GM21526 (cell line): ENCODE measurements at regions not wholly inside any gene's neighbourhood (a gene's known extent, or its start where the extent isn't known, plus 50 kb on each side); places are given as distances from the start of the nearest gene placed in this dataset.

Experiments
- ATAC-seq: cut with Tn5 transposase; IDR thresholded peaks from one replicate; pipeline ENCODE4 v1.9.1; 2021; ENCODE audit warnings: moderate library complexity; ENCODE audit not compliant: unreplicated experiment, low FRiP score

DNA sequence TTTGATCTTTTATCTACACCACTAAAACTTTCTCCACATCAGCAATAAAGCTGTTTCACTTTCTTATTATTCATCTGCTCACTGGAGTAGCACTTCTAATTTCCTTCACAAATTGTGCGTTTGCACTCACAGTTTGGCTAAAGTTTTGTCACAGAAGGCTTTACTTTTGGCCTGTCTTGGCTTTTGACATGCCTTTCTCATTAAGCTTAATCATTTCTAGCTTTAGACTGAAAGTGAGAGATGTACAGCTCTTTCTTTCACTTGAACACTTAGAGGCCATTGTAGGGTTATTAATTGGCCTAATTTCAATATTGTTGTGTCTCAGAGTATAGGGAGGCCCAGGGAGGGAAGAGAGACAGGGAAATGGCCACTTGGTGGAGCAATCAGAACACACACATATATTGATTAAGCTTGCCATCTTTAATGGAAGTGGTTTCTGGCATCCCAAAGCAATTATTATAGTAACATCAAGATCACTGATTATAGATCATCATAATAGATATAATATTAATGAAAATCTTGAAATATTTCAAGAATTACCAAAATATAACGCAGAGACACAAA is 512.5 kb downstream of the ETV1 start:
- ATAC-seq = no peak

DNA sequence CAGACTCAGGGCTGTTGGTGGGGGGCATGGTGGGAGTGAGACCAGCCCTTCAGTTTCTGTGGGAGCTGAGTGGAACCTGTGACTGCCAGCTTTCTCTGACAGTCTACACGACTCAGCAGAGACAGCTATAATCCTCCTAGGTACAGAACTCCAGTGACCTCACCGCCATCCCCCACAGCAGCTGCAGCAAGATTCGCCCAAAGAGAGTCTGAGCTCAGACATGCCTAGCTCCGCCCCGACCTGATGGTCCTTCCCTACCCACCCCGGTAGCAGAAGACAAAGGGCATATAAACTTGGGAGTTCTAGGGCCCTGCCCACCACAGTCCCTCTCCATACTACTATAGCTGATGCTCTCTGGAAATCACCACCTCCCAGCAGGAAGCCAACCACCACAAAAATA is 500.1 kb downstream of the ETV1 start:
- no peak for ATAC-seq

DNA sequence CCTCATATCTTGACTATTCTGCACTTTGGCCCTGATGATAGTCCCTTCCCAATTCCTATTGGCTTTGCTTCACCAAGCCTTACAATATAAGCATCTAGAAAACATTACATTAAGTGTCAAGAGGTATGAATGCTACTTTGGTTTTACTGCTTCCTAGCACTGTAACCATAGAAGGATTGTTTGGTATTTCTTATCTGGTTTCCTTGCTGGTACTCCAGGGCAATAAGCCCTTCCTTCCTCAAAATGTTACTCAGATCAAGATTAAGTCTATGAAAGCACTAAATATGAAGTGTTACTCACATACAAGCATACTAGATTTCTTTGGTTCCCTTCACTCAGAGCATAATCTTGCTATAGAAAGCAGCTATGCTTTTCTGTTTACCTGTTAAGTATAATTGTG is 492.5 kb downstream of the ETV1 start:
- no peak for ATAC-seq

DNA sequence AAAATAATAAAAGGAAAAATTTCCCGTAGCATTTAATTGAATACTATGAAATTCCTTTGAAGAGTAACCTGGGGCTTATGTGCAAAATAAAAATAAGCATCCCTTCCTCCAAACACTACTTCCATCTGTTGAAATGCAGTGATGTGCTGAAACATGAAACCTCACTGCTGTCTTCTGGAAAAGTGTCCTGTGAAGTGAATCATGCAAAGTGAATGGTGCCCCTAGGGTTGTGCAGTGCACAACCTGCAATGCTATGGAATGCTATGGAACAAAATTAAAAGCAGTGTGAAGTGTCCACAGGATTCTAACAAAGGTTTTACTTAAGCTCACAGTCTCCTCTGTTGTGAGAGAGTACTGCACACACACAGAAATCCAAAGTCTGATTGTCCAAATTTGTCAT is 480.9 kb downstream of the ETV1 start:
- ATAC-seq = no peak

DNA sequence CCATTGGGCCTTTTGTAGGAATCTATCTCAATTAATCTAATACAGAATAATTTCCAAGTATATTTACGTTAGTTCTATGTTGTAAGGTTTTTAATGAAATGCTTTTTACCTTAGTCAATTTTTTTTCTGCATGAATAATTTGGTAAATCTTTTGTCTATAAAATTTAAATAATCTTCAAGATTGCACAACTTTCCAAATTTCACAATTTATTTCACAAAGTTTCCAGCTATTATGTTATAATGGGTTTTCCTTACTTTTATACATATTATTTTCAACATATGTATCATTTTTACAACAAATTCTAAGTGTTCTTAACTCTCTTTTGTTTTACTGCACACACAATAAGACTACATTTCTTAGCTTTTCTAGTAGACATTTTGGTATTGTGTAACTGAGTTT is 470.7 kb downstream of the ETV1 start:
- ATAC-seq = no peak

DNA sequence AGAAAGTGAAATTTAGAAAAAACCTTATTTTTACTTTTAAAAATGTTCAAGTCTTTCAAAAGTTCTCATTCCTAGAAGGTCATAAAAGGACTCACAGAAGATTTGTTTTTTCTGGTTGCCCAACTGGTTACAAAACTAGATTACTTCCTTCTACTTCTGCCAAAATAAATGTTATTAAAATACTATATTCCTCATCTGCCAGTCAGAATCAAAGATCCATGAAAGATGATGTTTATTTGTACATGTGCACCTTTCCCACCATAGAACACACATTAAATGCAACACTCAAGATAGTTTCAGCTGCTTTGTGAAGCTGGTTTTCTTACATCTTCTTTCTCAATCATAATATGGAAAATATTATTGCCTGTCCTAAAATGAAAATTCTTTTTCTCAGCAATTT is 465.4 kb downstream of the ETV1 start:
- ATAC-seq = no peak

DNA sequence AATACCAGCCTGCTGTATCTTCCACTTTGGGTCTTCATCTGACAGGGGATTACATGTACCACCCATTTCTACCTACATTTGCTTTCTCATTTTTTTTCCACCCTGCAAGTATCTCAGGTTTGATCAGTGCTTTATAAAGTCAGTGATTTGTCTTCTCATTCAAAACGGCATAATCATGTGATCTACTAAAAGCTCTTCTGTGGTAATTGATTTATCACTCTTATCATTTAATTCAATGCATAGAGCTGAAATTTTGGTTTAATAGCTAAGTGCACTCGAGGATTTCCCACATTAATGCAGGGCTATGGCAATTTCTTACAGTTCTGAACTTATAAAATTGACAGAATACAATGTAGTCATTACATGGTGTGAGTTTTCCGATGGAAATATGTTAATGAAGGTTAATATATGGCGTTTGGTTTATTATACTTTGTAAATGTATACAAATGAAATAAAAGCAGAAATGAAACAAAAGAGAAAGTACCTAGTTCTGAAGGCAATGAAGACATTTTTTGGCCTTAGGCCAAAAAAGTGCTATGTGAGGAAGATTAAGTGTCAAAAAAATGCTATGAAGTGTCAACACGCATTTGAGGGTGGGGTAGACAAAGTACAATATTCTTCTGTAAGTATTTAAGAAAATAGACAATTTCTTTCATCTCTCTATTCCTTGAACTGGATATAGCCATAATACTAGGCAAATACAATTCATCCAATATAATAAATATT is 457.3 kb downstream of the ETV1 start:
- ATAC-seq = no peak

DNA sequence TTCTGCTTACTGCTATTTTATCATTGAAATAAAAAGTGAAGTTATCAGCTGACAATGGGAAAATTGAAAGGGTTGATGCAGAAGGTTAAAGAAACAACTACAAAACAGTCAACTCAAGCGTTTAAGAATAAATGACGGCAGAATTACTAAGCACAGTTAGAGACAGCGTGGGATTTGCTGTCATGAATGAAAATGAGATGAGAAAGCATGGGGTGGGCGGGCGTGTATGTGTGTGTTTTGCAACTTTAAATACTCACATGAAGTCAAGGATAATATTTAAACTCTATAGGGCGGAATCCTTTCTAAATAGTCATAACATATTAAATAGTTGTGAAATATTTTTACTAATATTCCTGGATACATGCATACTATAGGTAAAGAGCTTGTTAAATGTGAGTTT is 450.8 kb downstream of the ETV1 start:
- ATAC-seq = no peak

DNA sequence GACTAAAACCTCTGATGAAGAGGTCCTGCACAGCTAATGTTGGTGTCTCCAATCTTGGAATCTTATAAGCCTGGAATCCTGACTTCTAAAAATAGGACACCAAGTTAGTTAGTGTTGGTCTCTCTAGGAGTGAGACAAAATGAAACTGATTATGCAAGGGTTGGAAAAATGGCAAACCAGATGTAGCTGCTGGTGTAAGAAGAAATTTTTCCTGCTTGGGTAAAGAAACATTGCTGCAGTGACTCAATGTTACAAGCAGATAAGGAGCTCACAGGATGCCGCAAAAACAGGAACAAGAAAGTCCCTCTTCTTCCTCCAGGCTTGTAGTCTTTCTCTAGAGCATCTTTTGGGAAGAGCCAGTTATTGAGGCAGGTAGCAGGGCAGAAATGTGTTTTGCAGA is 449.0 kb downstream of the ETV1 start:
- ATAC-seq = no peak

DNA sequence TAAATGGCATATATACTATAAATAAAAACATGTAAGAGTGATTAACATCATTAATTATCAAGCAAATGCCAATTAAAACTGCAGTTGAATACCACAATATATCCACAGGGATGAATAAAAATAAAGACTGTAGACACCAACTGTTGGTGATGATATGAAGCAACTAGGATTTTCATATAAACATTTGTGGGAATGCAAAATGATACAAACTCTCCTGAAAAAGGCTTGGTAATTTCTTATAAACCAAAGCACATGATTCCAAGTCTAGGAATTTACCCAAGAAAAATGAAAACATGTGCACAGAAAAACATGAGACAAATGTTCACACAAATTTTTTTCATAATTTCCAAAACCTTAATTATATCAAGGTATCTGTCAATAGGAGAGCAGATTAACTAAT is 448.1 kb downstream of the ETV1 start:
- no peak for ATAC-seq

DNA sequence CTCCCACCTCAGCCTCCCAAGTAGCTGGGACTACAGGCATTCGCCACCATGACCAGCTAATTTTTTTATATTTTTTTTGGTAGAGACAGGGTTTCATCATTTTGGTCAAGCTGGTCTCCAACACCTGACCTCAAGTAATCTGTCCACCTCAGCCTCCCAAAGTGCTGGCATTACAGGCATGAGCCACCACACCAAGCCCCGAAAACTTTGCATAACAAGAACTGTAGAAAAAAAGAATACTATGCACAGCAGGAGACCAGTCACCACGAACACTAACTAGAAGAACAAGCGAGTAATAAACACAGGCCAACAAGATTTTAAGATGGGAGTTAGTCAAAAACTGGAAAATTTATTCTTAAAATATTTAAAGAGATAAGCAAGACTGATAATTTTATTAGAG is 447.0 kb downstream of the ETV1 start:
- no peak for ATAC-seq

DNA sequence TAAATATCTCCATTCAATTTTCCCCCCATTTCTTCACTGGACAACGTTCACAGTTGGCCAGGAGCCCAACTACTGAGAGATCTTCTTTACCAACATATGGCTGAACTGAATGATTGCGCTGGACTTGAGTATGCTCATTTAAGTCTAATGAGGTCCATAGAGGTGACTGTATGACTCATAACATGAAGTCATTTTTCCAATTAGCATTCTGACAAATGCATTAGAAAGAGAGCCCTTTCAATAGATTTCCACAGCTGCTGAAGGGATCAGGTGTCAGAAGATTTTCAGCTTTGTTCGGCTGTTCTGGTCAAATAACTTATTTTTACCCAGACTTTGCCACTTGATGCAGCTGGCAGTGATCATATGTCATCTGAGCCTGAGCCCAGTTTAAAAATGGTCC is 438.0 kb downstream of the ETV1 start:
- ATAC-seq = no peak

DNA sequence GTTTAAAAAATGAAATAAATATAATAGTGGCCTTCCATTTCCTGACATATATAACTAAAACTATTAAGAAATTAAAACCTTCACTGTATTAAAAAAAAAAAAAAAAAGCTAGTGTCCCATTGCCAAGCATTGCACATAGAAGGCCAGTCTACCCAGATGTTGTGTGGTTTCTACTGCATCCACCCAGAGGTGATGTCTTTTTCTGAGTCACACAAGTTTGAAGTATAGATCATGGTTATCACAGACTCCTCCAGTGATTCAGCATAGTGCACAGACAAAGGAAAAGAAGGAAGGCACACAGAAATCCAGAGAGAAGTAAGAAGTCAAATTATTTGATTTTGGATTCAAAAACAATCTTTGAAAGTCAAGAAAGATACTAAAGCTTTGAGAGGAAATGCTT is 429.0 kb downstream of the ETV1 start:
- ATAC-seq = no peak

DNA sequence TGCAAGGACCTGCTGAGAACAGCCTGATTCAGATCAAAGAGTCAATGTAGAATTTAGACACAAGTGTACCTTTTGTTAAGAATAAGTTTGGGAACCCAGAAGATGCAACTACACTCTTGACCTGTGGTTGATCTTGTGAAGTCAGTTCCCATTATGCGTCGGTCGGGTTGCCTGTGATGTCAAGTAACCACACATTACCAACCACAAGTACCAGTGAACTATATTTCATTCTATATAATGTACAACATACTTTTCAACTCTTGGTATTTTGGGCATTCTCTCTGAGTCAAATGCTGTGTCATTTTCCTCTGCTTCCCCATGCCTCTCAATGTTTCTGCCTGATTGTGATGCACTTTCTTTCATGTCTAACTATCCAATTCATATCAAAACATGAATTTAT is 426.2 kb downstream of the ETV1 start:
- no peak for ATAC-seq

DNA sequence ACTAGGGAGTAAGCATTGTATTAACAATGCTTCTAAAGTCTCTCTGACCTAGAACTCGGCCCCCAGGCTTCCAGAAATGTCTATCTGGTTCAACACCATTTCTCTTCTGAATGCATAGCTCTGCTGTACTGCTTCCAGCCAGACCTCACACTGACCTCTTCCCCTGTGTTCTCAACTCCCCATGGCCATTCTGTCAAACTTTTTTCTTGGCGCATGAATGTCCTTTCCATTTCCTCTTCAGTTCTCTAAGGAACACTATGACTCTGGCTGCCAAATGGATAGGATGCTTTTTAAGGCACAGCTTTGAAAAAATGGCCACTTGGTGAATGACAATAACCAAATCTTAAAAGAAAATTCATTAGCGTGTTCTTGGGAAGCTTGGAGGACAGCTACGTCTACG is 425.8 kb downstream of the ETV1 start:
- ATAC-seq = no peak

DNA sequence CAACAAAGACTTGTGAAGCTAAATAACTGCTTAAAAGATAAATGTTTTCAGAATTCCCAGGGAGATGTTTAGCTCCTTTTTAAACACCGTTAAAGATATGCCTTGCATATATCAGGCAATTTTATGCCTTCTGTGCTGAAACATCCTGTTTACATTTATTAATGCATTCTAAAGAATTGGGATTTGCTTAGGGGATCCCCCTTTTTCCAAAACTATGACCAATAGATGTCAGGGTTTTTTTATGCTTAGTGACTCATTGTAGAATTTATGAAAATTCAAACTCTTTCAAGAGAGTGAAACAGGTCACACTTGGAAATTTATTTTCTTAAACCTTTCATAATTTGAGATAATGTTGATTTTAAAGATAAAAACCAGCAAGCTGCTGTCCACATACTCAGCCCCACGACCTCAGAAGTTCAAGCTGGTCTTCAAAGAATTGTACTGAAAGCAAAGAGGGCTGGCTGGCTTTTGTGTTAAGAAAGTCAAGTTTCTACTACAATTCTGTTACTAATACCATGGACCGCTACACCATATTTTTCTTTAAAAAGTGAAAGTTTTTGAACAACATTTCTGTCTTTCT is 411.8 kb downstream of the ETV1 start:
- no peak for ATAC-seq

DNA sequence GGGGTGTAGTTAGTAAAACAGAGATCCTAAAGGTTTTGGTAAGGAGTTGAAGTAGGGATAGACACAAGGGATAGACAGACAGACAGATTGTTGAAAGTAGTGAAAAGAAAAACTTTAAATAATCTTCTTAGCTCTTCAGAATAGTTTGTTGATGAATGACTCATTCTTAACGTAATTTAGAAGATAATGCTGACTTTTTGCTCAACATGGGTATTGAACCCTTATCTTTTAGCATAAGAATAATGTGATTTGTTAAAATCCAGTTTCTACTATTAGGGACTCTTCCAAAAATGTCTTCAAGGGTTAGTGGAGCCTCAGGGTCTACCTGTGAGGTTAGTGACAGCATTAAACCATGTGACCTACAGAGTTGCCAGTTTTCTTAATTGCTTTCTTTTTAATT is 411.2 kb downstream of the ETV1 start:
- ATAC-seq = no peak

DNA sequence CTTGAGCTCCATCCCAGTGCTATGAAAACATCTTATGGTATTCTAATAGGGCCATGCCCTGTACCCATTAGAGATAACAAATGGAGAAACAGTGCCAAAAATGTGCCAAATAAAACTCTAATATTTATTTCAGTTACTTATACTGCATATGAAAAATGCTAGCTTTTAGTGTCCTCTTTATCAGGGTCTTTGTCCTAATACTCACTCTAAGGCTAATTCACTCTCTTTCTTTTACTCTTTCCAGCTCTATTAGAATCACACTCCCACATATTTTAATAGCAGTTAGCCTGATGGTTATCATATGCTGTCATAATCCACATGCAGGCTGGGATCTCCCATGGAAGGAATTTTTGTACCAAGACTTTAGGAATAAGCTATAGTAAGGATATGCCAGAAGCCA is 408.4 kb downstream of the ETV1 start:
- ATAC-seq = no peak

DNA sequence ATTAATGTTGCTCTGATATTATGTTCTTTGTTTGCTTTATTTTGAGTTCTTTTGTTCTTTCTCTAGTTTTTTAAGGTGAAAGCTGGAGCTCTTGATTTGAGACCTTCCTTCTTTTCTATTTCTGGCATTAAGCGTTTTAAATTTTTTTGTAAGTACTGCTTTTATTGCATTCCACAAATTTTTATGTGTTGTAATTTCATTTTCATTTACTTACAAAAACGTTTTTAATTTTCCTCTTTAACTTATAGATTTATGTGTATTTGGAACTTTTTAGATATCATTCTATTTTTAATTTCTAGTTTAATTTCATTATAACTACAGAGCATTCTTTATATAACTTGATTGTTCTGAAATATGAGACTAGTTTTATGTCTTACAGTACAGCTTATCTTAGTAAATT is 395.6 kb downstream of the ETV1 start:
- ATAC-seq = no peak

DNA sequence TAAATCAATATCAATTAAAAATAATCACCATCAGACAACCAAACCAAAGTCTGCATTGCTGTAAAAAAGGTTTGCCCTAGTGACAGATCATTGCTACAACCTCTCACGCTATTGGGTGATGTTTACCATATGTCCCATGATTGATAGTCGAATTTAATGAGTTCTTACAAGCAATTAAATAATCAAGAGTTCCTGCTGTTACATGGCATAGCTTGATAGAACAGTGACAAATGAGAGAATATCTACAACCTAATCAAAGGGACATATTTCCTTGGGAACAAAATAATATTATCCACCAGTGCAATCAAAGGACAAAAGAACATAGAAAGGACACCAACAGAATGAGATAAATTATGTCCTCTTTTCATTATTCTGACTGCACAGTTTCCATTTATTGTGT is 387.4 kb downstream of the ETV1 start:
- no peak for ATAC-seq

DNA sequence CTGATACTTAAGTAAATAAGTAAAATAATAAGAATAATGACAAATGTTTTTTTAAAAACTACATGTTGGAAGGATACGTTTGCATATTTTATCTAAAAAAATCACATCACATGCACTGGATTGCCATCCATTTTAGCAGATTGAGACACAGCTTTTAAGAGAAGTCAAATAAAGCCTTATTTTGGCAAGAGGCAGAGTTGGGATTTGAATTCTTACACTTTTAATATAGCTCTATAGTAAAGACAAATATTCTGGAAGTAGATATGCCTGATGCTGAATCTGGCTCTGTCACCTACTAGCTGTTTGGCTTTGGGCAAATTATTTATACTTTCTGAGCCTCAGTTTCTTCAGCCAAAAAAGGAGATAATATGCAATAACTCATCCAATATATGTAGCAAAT is 386.4 kb downstream of the ETV1 start:
- no peak for ATAC-seq

DNA sequence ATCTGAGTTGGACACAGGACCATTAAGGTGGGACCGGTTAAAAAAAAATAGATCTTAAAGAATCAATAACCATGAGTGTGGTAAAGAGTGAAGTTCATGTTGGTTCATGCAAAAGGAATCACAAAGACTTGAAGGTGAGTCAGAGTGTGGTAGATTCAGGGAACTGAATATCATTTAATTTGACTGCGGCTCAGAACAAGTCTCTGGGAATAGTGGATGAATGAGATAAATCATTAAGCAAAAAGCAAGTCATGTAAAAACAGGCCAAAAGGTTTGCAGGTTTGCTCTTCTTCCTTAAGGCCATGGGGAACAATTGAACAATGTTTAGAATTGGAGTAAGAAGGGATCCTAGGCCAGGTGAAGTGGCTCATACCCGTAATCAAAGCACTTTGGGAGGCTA is 385.8 kb downstream of the ETV1 start:
- no peak for ATAC-seq
